Neutrophil (primary cell): ENCODE measurements at regions not wholly inside any gene's neighbourhood (a gene's known extent, or its start where the extent isn't known, plus 50 kb on each side); places are given as distances from the start of the nearest gene placed in this dataset.

Source experiments
- H3K27ac ChIP-seq: fragments of 200-600 bp; sonication (generic); 2 replicates; pipeline ENCODE4 v1.5.1; 2016; ENCODE audit warnings: mild to moderate bottlenecking, moderate library complexity
- H3K27me3 ChIP-seq: fragments of 200-600 bp; sonication (generic); 2 replicates; pipeline ENCODE4 v1.6.0; 2016; ENCODE audit warnings: mild to moderate bottlenecking
- H3K36me3 ChIP-seq: fragments of 200-600 bp; sonication (generic); 2 replicates; pipeline ENCODE4 v1.5.1; 2017
- H3K4me1 ChIP-seq, 2 experiments: fragments of 200-600 bp in 1 of 2; sonication (generic) in 1 of 2; 1 replicate in 1 of 2; 2 replicates in 1 of 2; pipeline versions ENCODE4 v1.5.1 to v1.6.1; 2013 to 2016; ENCODE audit warnings: low read depth in 1 of 2, low read length in 1 of 2, mild to moderate bottlenecking in 1 of 2, moderate library complexity in 1 of 2; ENCODE audit not compliant: control insufficient read depth in 1 of 2, insufficient read depth in 1 of 2
- H3K4me3 ChIP-seq, 2 experiments: fragments of 200-600 bp in 1 of 2; sonication (generic) in 1 of 2; 1 replicate in 1 of 2; 2 replicates in 1 of 2; pipeline ENCODE4 v1.5.1; 2013 to 2016; ENCODE audit warnings: low read depth in 1 of 2, low read length in 1 of 2, mild to moderate bottlenecking in 1 of 2, moderate library complexity in 1 of 2
- H3K9me3 ChIP-seq: fragments of 200-600 bp; sonication (generic); 2 replicates; pipeline ENCODE4 v1.5.1; 2016
- CTCF ChIP-seq: fragments of 200-600 bp; sonication (generic); IDR thresholded peaks from 2 replicates; pipeline ENCODE4 v1.5.1; 2016; ENCODE audit warnings: antibody characterized with exemption

GRCh38 chr21:24824209-24824608, 783.1 kb downstream of the MRPL39 start:
- no peak overlapping the region for H3K4me3 ChIP-seq
- H3K9me3 ChIP-seq: no peaks in the 10 kb centered on the region
- H3K27me3 ChIP-seq: no peaks in the 10 kb centered on the region
- no peaks in the 10 kb centered on the region for H3K4me1 ChIP-seq
- H3K36me3 ChIP-seq: no peaks in the 10 kb centered on the region
- no peak for TF ChIP-seq CTCF
- H3K27ac ChIP-seq: no peak overlapping the region

- Histone ChIP-seq H3K27me3 (no peaks in the 10 kb centered on the region), H3K4me1 (no peaks in the 10 kb centered on the region), H3K4me3 (no peak overlapping the region), H3K27ac (no peak overlapping the region), H3K36me3 (no peaks in the 10 kb centered on the region), H3K9me3 (no peaks in the 10 kb centered on the region)
- TF ChIP-seq CTCF: no peak
These were observed 784.0 kb downstream of the MRPL39 start for GRCh38 chr21:24823247-24823646.

- Histone ChIP-seq H3K27ac (no peak overlapping the region), H3K9me3 (no peaks in the 10 kb centered on the region), H3K4me3 (no peak overlapping the region), H3K4me1 (no peaks in the 10 kb centered on the region), H3K27me3 (no peaks in the 10 kb centered on the region), H3K36me3 (no peaks in the 10 kb centered on the region)
- no peak for TF ChIP-seq CTCF
These were observed 822.2 kb downstream of the MRPL39 start for GRCh38 chr21:24785033-24785432.

- Histone ChIP-seq H3K4me1 (no peaks in the 10 kb centered on the region), H3K27me3 (no peaks in the 10 kb centered on the region), H3K36me3 (no peaks in the 10 kb centered on the region), H3K27ac (no peak overlapping the region), H3K4me3 (no peak overlapping the region), H3K9me3 (no peaks in the 10 kb centered on the region)
- no peak for TF ChIP-seq CTCF
These were observed 826.1 kb downstream of the MRPL39 start for GRCh38 chr21:24781146-24781545.

GRCh38 chr21:24759348-24760075, 847.8 kb downstream of the MRPL39 start:
- Histone ChIP-seq H3K36me3 (no peaks in the 10 kb centered on the region), H3K4me3 (no peak overlapping the region), H3K4me1 (no peaks in the 10 kb centered on the region), H3K27ac (no peak overlapping the region), H3K9me3 (no peaks in the 10 kb centered on the region), H3K27me3 (no peaks in the 10 kb centered on the region)
- TF ChIP-seq CTCF: no peak
